ENCODE measurements at regions not wholly inside any gene's neighbourhood (a gene's known extent, or its start where the extent isn't known, plus 50 kb on each side); places are given as distances from the start of the nearest gene placed in this dataset.
A peak's percentile ranks its signal among the peaks of the same experiment; 100 is the strongest.

DNA sequence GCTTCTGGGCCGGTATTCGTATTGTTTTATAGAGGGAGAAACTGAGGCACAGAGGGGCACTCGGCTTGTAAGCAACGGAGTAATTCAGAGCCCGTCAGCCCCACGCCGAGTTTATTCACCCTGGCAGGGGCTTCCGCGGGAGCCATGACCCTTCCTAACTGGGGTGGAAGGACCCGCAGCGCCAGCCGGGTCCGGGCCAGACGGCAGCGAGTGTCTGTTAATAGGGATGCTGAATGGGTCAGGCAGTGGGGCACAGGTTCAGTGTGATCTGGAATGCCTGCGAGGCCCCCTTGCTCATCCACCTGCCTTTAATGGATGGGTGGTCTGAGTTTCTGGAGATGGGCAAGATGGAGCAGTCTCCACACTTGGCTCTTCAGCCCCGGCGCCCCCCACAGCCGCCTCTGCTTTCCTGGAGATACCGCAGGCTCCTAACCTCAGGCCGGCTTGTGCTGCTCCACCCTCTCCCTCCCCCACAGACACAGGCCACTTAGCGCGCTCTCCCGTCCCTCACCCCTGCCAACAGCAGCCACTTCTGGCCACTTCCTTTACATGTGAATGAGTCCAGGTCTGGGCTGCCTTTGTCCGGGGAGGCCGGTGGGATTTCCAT, 147.1 kb downstream of the ERCC6L2 start:
- Histone ChIP-seq H2AFZ (ENCODE audit: low read length) (peak overlapping the region; percentile 22; the same call in 1 of the 2 replicates), H3K56ac (replicated peaks; ENCODE audit: insufficient read length, low read depth, low read length) (no peak overlapping the region), H3K9ac (replicated peaks in 1 of 4; ENCODE audit: extremely low read depth in 1 of 4, low read depth in 3 of 4, low read length in 3 of 4) (no peak overlapping the region), H3K23ac (ENCODE audit: insufficient read length) (no peak overlapping the region), H3K79me1 (ENCODE audit: low read depth, low read length) (no peaks in the 10 kb centered on the region; the same call in 1 of the 2 replicates), H3K4me2 (ENCODE audit: insufficient read depth in 1 of 2, low read depth in 2 of 2, low read length in 2 of 2) (peak overlapping the region; percentile 88 to 95), H3K4me1 (replicated peaks in 1 of 4; ENCODE audit: control insufficient read depth in 3 of 4, insufficient read depth in 4 of 4, low read length in 3 of 4) (peaks cover 3 to 24% (median 10%) of the 10 kb centered on the region in 4 experiments), H3K14ac (ENCODE audit: insufficient read length) (no peak overlapping the region), H3K79me2 (ENCODE audit: control insufficient read depth in 1 of 2, insufficient read depth in 2 of 2, low read length in 2 of 2) (no peaks in the 10 kb centered on the region), H3K23me2 (ENCODE audit: low read depth, low read length) (peaks cover 30% of the 10 kb centered on the region), H3K4ac (replicated peaks; ENCODE audit: insufficient read length, low read depth, low read length) (no peak overlapping the region), H3K9me3 (ENCODE audit: insufficient read depth in 2 of 2, low read depth in 1 of 2, low read length in 1 of 2) (no peaks in the 10 kb centered on the region), H3K4me3 (ENCODE audit: extremely low read depth in 1 of 4, insufficient read depth in 2 of 4, low read depth in 3 of 4, low read length in 4 of 4) (peak overlapping the region; percentile 53 to 67 (median 62); a peak in 7 of 8 replicates), H4K5ac (ENCODE audit: insufficient read length, low read depth, low read length) (no peak overlapping the region), H2BK5ac (ENCODE audit: low read depth, low read length) (no peak overlapping the region), H2BK20ac (ENCODE audit: low read length) (0 out of 2 replicates have a peak overlapping the region, but pooled peaks have one; percentile 72), H2AK5ac (ENCODE audit: low read depth, low read length) (no peak overlapping the region), H4K20me1 (replicated peaks in 1 of 2; ENCODE audit: control insufficient read depth in 1 of 2, insufficient read depth in 2 of 2, low read length in 2 of 2) (peaks cover 0 to 14% of the 10 kb centered on the region in 2 experiments), H2BK12ac (ENCODE audit: low read depth, low read length) (0 out of 2 replicates have a peak overlapping the region, but pooled peaks have one; percentile 27), H2BK15ac (ENCODE audit: low read length) (no peak overlapping the region), H3K36me3 (ENCODE audit: control insufficient read depth in 2 of 4, insufficient read depth in 4 of 4, low read length in 3 of 4) (no peaks in the 10 kb centered on the region), H3K27ac (ENCODE audit: low read depth, low read length) (no peak overlapping the region), H4K8ac (ENCODE audit: extremely low read depth, insufficient read depth, low read length) (0 out of 2 replicates have a peak overlapping the region, but pooled peaks have one; percentile 9), H2BK120ac (replicated peaks; ENCODE audit: low read depth, low read length) (no peak overlapping the region), H3K27me3 (replicated peaks in 1 of 4; ENCODE audit: control insufficient read depth in 3 of 4, extremely low read depth in 1 of 4, insufficient read depth in 3 of 4, low read length in 3 of 4) (peaks cover 41 to 85% (median 80%) of the 10 kb centered on the region in 4 experiments), H3K18ac (ENCODE audit: extremely low read depth, low read length) (no peak overlapping the region; the same call in 1 of the 2 replicates), H4K91ac (replicated peaks; ENCODE audit: insufficient read length, low read length) (no peak overlapping the region)
- DNase-seq (ENCODE audit: low read depth in 1 of 2, low spot score in 2 of 2) = peak; percentile 31 to 64
- POLR2A ChIA-PET (ENCODE audit: partially characterized antibody) = no interaction called here
- 6% methylated on average over 25 of the region's 26 CpGs; no CpG with 5 or more reads in 1 of the 2 experiments for WGBS, 2 experiments (ENCODE audit: extremely low coverage in 1 of 2, insufficient coverage in 1 of 2, insufficient read length in 1 of 2, insufficient replicate concordance in 2 of 2, low coverage in 1 of 2, low lambda C conversion rate in 2 of 2, missing lambda C conversion rate in 1 of 2)
- CTCF ChIA-PET (ENCODE audit: partially characterized antibody) = no interaction called here
- FAIRE-seq = no peak
- TF ChIP-seq CHD2 (IDR thresholded peaks at IDR 0.05; ENCODE audit: low read length) (no peak), KDM5A (IDR thresholded peaks at IDR 0.05; ENCODE audit: low read length) (no peak), ASH2L (IDR thresholded peaks at IDR 0.05; ENCODE audit: low read length) (peak; percentile 48), TAF1 (IDR thresholded peaks at IDR 0.05; ENCODE audit: low read depth, low read length) (0 out of 2 replicates have a peak, but pooled peaks have one; percentile 30), EP300 (IDR thresholded peaks at IDR 0.05; ENCODE audit: borderline replicate concordance in 1 of 2, low read depth in 2 of 2, low read length in 2 of 2) (0 out of 3 replicates have a peak, but pooled peaks of 1 of the 2 experiments have one; percentile 32), SIX5 (IDR thresholded peaks at IDR 0.05; ENCODE audit: low read depth, low read length) (no peak), BACH1 (IDR thresholded peaks at IDR 0.05; ENCODE audit: low read length) (no peak), SUZ12 (IDR thresholded peaks at IDR 0.05; ENCODE audit: low read length) (peak; percentile 58), NRF1 (IDR thresholded peaks at IDR 0.05; ENCODE audit: low read depth, low read length) (no peak), SP2 (IDR thresholded peaks at IDR 0.05; ENCODE audit: low read length) (no peak), KDM4A (IDR thresholded peaks at IDR 0.05; ENCODE audit: low read depth, low read length, severe bottlenecking) (peak; percentile 42), CREB1 (IDR thresholded peaks at IDR 0.05) (0 out of 2 replicates have a peak, but pooled peaks have one; percentile 9), CHD1 (IDR thresholded peaks at IDR 0.05; ENCODE audit: low read depth, low read length) (no peak), EZH2 (IDR thresholded peaks at IDR 0.05; ENCODE audit: low read depth, low read length, severe bottlenecking) (peak; percentile 4)
